OCI-M2 (cell line): ENCODE measurements at regions not wholly inside any gene's neighbourhood (a gene's known extent, or its start where the extent isn't known, plus 50 kb on each side); places are given as distances from the start of the nearest gene placed in this dataset.
"Not testable (repeated sequence)": the region's sequence is repeated elsewhere in the genome, so short reads cannot be mapped to it uniquely, and the experiment has no call there.

Experiments used
- DNase-seq: peaks from one replicate; lab custom pipeline; 2025; ENCODE audit not compliant: unreplicated experiment; lab: John Stamatoyannopoulos, UW

- no peak for DNase-seq
Measured at GRCh38 chr14:71553779-71554178, 378.4 kb upstream of the RGS6 start.

GRCh38 chr14:71554323-71554722, 377.9 kb upstream of the RGS6 start:
- no peak for DNase-seq

GRCh38 chr14:71554959-71555612, 377.1 kb upstream of the RGS6 start:
- no peak for DNase-seq

GRCh38 chr14:71555654-71556559, 376.3 kb upstream of the RGS6 start:
- no peak for DNase-seq

- DNase-seq, result no peak
Measured at GRCh38 chr14:71556730-71557129, 375.5 kb upstream of the RGS6 start.

GRCh38 chr14:71557351-71557750, 374.9 kb upstream of the RGS6 start:
- no peak for DNase-seq

- not testable (repeated sequence) for DNase-seq
Measured at GRCh38 chr14:71558943-71559342, 373.3 kb upstream of the RGS6 start.

GRCh38 chr14:71560751-71561150, 371.5 kb upstream of the RGS6 start:
- no peak for DNase-seq

- DNase-seq, result no peak
Measured at GRCh38 chr14:71563492-71564153, 368.6 kb upstream of the RGS6 start.

GRCh38 chr14:71566276-71566675, 366.0 kb upstream of the RGS6 start:
- no peak for DNase-seq

- not testable (repeated sequence) for DNase-seq
Measured at GRCh38 chr14:71567499-71568133, 364.6 kb upstream of the RGS6 start.

- DNase-seq, result no peak
Measured at GRCh38 chr14:71574976-71575375, 357.3 kb upstream of the RGS6 start.

- DNase-seq, result no peak
Measured at GRCh38 chr14:71576472-71576871, 355.8 kb upstream of the RGS6 start.

- no peak for DNase-seq
Measured at GRCh38 chr14:71579331-71579730, 352.9 kb upstream of the RGS6 start.

- no peak for DNase-seq
Measured at GRCh38 chr14:71582705-71583104, 349.5 kb upstream of the RGS6 start.

GRCh38 chr14:71583194-71583593, 349.0 kb upstream of the RGS6 start:
- no peak for DNase-seq

- DNase-seq, result no peak
Measured at GRCh38 chr14:71583705-71584104, 348.5 kb upstream of the RGS6 start.

GRCh38 chr14:71585361-71585760, 346.9 kb upstream of the RGS6 start:
- DNase-seq, result no peak

GRCh38 chr14:71586131-71586897, 345.9 kb upstream of the RGS6 start:
- DNase-seq, result no peak

GRCh38 chr14:71588028-71588427, 344.2 kb upstream of the RGS6 start:
- DNase-seq, result no peak
